ENCODE measurements at regions not wholly inside any gene's neighbourhood (a gene's known extent, or its start where the extent isn't known, plus 50 kb on each side); places are given as distances from the start of the nearest gene placed in this dataset.

GRCh38 chr9:13873203-13873602, 440.7 kb downstream of the NFIB start:
- Histone ChIP-seq H3K4me1 (no peaks in the 10 kb centered on the region), H3K9me3 (no peaks in the 10 kb centered on the region), H3K4me3 (no peak overlapping the region), H3K36me3 (no peaks in the 10 kb centered on the region), H3K27me3 (no peaks in the 10 kb centered on the region), H3K27ac (no peak overlapping the region)
- TF ChIP-seq POLR2A (IDR thresholded peaks at IDR 0.05) (no peak), CTCF (IDR thresholded peaks at IDR 0.05) (no peak)
- no peak for DNase-seq (ENCODE audit: extremely low spot score in 2 of 2)
- intact Hi-C loops (cut with DNase I) = no loop called here

- intact Hi-C loops (cut with DNase I) = no loop called here
- H3K4me1 ChIP-seq = no peaks in the 10 kb centered on the region
Observed at GRCh38 chr9:13868336-13868735, 445.6 kb downstream of the NFIB start.

GRCh38 chr9:13865869-13866268, 448.1 kb downstream of the NFIB start:
- Histone ChIP-seq H3K36me3 (no peaks in the 10 kb centered on the region), H3K4me3 (no peak overlapping the region), H3K4me1 (peaks cover 8% of the 10 kb centered on the region), H3K27ac (no peak overlapping the region), H3K9me3 (no peaks in the 10 kb centered on the region), H3K27me3 (no peaks in the 10 kb centered on the region)
- no peak for TF ChIP-seq CTCF (IDR thresholded peaks at IDR 0.05)
- no peak for TF ChIP-seq POLR2AphosphoS5 (IDR thresholded peaks at IDR 0.05; ENCODE audit: insufficient read depth in 1 of 2, low read depth in 1 of 2)
- intact Hi-C loops (cut with DNase I) = no loop called here
- no peak for DNase-seq (ENCODE audit: extremely low spot score in 2 of 2)

More at GRCh38 chr9:13868336-13868735, 445.6 kb downstream of the NFIB start:
- no peaks in the 10 kb centered on the region for H3K36me3 ChIP-seq
- DNase-seq (ENCODE audit: extremely low spot score in 2 of 2) = no peak
- TF ChIP-seq POLR2A (IDR thresholded peaks at IDR 0.05) (no peak), POLR2AphosphoS5 (IDR thresholded peaks at IDR 0.05; ENCODE audit: insufficient read depth in 1 of 2, low read depth in 1 of 2) (no peak), CTCF (IDR thresholded peaks at IDR 0.05) (no peak)
- no peaks in the 10 kb centered on the region for H3K27me3 ChIP-seq
- H3K4me3 ChIP-seq = no peak overlapping the region
- no peak overlapping the region for H3K27ac ChIP-seq
- H3K9me3 ChIP-seq = no peaks in the 10 kb centered on the region

- Histone ChIP-seq H3K9me3 (no peaks in the 10 kb centered on the region), H3K4me3 (no peak overlapping the region), H3K27me3 (no peaks in the 10 kb centered on the region), H3K4me1 (peaks cover 16% of the 10 kb centered on the region), H3K27ac (no peak overlapping the region), H3K36me3 (no peaks in the 10 kb centered on the region)
- intact Hi-C loops (cut with DNase I) = no loop called here
- TF ChIP-seq POLR2A (IDR thresholded peaks at IDR 0.05) (no peak), CTCF (IDR thresholded peaks at IDR 0.05) (no peak), POLR2AphosphoS5 (IDR thresholded peaks at IDR 0.05; ENCODE audit: insufficient read depth in 1 of 2, low read depth in 1 of 2) (no peak)
- DNase-seq (ENCODE audit: extremely low spot score in 2 of 2) = no peak
Observed at GRCh38 chr9:13863112-13863511, 450.8 kb downstream of the NFIB start.

GRCh38 chr9:13862654-13863053, 451.3 kb downstream of the NFIB start:
- intact Hi-C loops (cut with DNase I) = no loop called here
- Histone ChIP-seq H3K4me1 (peaks cover 16% of the 10 kb centered on the region), H3K4me3 (no peak overlapping the region), H3K9me3 (no peaks in the 10 kb centered on the region), H3K27me3 (no peaks in the 10 kb centered on the region), H3K36me3 (no peaks in the 10 kb centered on the region), H3K27ac (no peak overlapping the region)
- TF ChIP-seq POLR2AphosphoS5 (IDR thresholded peaks at IDR 0.05; ENCODE audit: insufficient read depth in 1 of 2, low read depth in 1 of 2) = no peak
- no peak for TF ChIP-seq POLR2A (IDR thresholded peaks at IDR 0.05)
- TF ChIP-seq CTCF (IDR thresholded peaks at IDR 0.05) = no peak
- no peak for DNase-seq (ENCODE audit: extremely low spot score in 2 of 2)

Measured in vagina (tissue), 2 donors.